Memory B cell (primary cell): ENCODE measurements at regions not wholly inside any gene's neighbourhood (a gene's known extent, or its start where the extent isn't known, plus 50 kb on each side); places are given as distances from the start of the nearest gene placed in this dataset.

ENCODE experiments used
- ATAC-seq: fragments of 150-1000 bp; cut with Tn5 transposase; 2 replicates; pipeline ENCODE4 v1.10.0; 2021; ENCODE audit warnings: low read depth, mild to moderate bottlenecking, moderate library complexity
- DNase-seq, 2 donors: peaks; one replicate each; pipeline ENCODE4 v3.0.0; 2022; ENCODE audit warnings: low spot score in 2 of 2
- H3K27ac Mint-ChIP-seq: one replicate; pipeline ENCODE4 v1.8.0; 2022; ENCODE audit warnings: mild to moderate bottlenecking, moderate library complexity, mixed read lengths
- H3K27me3 Mint-ChIP-seq: one replicate; pipeline ENCODE4 v1.8.0; 2022; ENCODE audit warnings: mixed read lengths
- H3K36me3 Mint-ChIP-seq: one replicate; pipeline ENCODE4 v1.8.0; 2022; ENCODE audit warnings: mild to moderate bottlenecking, mixed read lengths
- H3K4me1 Mint-ChIP-seq: one replicate; pipeline ENCODE4 v1.8.0; 2022; ENCODE audit warnings: mixed read lengths
- H3K4me3 Mint-ChIP-seq: one replicate; pipeline ENCODE4 v1.8.0; 2022; ENCODE audit warnings: mild to moderate bottlenecking, moderate library complexity, mixed read lengths
- H3K9me3 Mint-ChIP-seq: one replicate; pipeline ENCODE4 v1.8.0; 2022; ENCODE audit warnings: mixed read lengths

DNA sequence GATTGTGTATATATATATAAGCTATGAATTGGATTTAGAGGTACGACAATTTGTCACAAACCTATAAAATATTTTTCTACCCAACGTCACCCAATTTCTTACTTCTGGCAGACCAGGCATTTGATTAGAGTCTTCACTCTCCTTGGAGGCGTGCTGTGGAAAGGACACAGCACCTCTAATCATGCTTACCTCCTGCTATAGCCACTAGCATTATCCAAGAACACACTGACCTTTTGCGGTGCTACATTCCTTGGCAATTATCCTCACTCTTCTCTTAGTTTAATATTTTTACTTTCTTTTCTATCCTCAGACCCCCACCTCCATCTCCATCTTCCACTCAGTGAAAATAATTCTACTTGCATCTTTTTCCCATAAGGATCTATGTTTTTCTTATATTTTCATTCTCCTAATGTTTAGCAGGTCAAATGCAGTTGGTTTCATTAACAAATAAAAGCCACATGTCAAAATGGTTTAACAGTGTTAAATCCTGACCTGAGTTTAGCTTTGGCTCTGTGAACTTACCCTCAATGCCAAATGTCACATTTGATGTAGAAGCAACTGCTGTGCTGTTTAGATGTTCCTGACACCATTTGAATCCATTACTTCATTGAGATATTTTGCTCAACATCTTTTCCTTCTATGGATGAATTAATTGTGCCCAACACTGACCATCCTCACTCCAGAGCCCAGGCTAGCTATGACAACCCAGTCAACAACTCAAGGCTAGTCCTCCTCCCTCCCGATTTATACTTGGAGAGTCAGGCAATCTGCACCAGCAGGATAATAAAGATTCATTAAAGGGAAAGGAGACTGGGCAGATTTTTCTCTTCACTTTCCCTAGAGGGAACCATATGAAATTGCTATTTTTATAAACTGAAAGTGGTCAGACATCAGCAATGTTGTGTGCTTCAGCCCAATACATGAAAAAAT is 240.5 kb downstream of the MREG start:
- Mint-ChIP-seq H3K36me3 (no peaks in the 10 kb centered on the region), H3K4me3 (no peak overlapping the region), H3K27me3 (peaks cover 12% of the 10 kb centered on the region), H3K4me1 (peaks cover 3% of the 10 kb centered on the region), H3K9me3 (peaks cover 2% of the 10 kb centered on the region), H3K27ac (no peak overlapping the region)
- no peak for ATAC-seq
- DNase-seq = no peak

DNA sequence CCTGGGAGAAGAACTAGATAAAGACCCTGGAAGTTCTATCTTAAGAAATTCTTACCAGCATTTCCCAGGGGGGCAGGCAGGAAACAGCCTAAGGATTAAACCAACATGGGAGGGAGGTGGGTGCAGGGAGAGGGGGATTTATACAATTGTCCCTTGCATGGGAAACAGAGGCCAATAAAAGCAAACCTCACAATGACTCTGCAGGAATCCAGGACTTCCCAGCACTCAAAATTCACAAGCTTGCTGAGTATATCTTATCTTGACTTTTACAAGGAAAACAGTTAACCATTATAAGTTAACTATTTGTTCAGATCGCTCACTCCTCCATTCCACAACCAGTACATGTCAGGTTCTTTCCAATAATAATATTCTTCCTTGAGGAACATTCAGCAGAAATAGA is 241.3 kb downstream of the MREG start:
- H3K4me3 Mint-ChIP-seq = no peak overlapping the region
- no peak for DNase-seq
- peaks cover 3% of the 10 kb centered on the region for H3K4me1 Mint-ChIP-seq
- no peak overlapping the region for H3K27ac Mint-ChIP-seq
- no peaks in the 10 kb centered on the region for H3K36me3 Mint-ChIP-seq
- ATAC-seq = no peak
- H3K27me3 Mint-ChIP-seq = peaks cover 12% of the 10 kb centered on the region
- peaks cover 4% of the 10 kb centered on the region for H3K9me3 Mint-ChIP-seq

DNA sequence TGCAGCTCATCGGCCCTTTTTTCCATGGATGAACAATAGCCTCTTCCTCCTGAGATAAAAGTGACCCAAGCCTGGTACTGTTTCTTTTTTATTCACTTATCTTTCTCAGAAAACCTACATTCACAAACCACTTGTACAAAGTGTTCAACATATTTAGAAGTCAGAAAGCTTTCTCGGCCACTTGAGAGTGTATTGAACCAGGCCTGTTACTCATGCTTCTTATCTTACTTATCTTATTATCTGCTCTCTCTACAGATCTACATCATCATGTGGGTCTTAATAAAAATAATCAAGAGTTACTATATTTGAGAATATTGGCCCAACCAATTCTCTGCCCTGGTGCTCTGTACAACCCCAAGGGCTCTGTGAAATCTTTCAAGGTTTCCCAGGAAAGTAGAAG is 242.1 kb downstream of the MREG start:
- H3K4me1 Mint-ChIP-seq = peaks cover 3% of the 10 kb centered on the region
- no peak for ATAC-seq
- H3K27ac Mint-ChIP-seq = no peak overlapping the region
- no peaks in the 10 kb centered on the region for H3K36me3 Mint-ChIP-seq
- DNase-seq = no peak
- no peak overlapping the region for H3K4me3 Mint-ChIP-seq
- H3K27me3 Mint-ChIP-seq = peaks cover 11% of the 10 kb centered on the region
- peaks cover 4% of the 10 kb centered on the region for H3K9me3 Mint-ChIP-seq

DNA sequence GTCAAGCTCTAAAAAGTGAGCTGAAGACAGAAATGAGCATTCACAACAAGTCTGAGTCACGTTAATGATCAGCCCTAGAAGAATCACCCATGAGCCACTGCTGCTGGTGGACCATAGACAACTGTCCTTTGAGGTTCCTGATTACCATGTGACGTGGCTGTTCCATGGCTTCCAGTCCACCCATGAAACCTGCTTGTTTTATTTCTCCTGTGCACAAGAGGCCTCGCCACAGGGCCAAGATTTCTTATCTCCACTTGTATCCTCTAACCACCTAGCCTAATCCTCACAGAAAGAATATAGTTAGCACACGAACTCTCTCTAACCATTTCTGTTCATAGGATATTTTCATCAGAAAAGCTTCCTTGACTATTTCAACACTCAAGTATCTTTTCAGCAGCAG is 242.7 kb downstream of the MREG start:
- Mint-ChIP-seq H3K9me3 (peaks cover 2% of the 10 kb centered on the region), H3K27ac (no peak overlapping the region), H3K4me3 (no peak overlapping the region), H3K36me3 (no peaks in the 10 kb centered on the region), H3K4me1 (no peaks in the 10 kb centered on the region), H3K27me3 (peaks cover 7% of the 10 kb centered on the region)
- ATAC-seq (no peak), DNase-seq (no peak)

DNA sequence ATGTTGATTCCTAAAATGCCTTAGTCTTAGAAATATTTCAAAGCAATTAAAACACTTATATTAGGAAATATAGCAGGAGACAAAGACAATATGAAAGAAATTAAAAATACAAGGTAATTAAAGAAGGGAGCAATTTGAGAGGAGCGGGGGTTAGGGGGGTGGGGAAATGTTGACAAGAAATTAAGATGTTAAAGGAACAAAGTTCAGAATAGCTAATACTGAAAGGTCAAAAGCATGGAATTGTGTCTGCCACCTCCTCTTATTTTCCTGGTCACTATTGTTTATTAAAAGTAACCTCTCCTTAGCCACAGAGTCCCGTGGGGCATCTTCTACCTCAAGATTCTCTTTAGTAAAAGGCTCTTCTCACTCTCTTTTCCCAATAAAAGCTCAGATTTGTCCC is 244.1 kb downstream of the MREG start:
- Mint-ChIP-seq H3K27ac (no peak overlapping the region), H3K36me3 (no peaks in the 10 kb centered on the region), H3K4me3 (no peak overlapping the region), H3K4me1 (no peaks in the 10 kb centered on the region), H3K9me3 (peaks cover 2% of the 10 kb centered on the region), H3K27me3 (peaks cover 11% of the 10 kb centered on the region)
- ATAC-seq (no peak), DNase-seq (no peak)

DNA sequence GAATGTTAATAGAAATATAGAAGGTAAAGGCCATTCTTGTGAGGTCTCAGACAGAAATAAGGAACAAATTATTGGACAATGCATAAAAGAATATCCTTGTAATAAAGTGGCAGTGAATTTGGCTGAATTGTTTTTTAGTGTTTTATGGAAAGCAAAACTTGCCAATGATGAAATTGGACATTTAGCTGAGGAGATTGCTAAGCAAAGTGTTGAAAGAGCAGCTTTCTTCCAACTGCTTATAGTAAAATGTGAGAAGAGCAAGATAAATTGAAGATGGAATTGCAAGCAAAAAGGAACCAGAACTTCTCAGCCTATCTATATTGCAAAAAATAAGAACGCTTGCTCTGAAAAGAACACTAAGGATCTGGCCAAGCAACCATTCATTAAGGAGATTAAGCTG is 245.7 kb downstream of the MREG start:
- ATAC-seq (no peak), DNase-seq (no peak)
- Mint-ChIP-seq H3K9me3 (peaks cover 2% of the 10 kb centered on the region), H3K4me1 (no peaks in the 10 kb centered on the region), H3K36me3 (no peaks in the 10 kb centered on the region), H3K4me3 (no peak overlapping the region), H3K27ac (no peak overlapping the region), H3K27me3 (peaks cover 10% of the 10 kb centered on the region)

DNA sequence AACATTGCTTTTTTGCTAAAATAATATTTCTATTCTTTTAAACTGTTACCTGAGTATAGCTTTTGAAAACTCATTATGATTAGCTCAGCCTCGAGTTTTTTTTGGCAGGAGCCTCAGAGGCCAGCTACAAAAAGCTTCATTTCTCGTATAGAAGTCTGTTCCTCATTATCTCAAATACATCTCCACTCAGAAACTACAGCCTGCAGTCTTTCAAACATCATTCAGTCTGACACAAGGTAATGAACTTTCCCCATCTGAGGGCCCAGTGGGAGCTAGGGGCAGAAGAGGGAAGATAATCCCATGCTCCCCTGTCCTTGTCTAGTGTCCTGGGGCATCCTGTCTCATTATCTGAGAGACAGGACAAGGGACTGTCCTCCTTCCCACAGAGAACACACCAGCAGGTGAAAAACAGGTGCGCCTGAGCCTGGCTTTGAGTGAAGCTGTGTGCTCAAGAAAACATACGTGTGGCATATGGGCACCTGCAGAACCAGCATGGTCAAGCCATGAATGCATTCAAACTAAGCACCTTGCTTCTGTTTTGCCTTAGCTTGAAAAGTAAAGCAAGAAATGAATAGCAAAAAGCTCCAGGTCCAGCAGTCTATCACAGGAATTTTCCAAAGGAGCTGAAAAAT is 247.5 kb downstream of the MREG start:
- Mint-ChIP-seq H3K36me3 (no peaks in the 10 kb centered on the region), H3K4me1 (no peaks in the 10 kb centered on the region), H3K27ac (no peak overlapping the region), H3K9me3 (peaks cover 2% of the 10 kb centered on the region), H3K27me3 (peaks cover 10% of the 10 kb centered on the region), H3K4me3 (no peak overlapping the region)
- ATAC-seq (no peak), DNase-seq (no peak)

DNA sequence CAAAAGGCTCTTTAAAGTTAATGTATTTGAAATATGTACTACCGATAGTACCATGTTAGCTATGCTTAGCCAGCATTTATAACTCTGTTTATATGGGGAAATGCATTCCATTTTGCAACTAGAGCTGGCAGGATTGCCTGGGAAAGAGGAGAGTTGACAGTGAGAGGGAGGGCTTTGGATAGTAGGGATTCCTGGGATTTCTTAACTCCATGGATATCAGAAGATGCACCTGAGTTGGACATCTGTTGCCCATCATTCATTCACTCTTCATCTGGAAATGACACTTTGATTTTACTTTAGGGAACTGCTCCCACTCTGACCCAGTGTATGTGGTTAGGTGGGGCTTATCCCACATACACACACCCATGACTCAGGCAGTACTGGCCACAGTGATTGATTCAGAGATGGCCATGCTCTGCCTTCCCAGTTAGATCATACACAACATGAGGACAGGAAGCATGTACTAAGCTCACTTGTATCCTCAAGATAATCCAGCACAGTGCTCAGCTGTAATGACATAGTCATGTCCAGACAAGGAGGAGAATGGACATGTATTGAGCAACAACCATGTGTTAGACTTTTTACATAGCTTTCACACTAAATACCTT is 248.8 kb downstream of the MREG start:
- Mint-ChIP-seq H3K4me3 (no peak overlapping the region), H3K27me3 (peaks cover 10% of the 10 kb centered on the region), H3K36me3 (no peaks in the 10 kb centered on the region), H3K9me3 (peaks cover 2% of the 10 kb centered on the region), H3K27ac (no peak overlapping the region), H3K4me1 (no peaks in the 10 kb centered on the region)
- DNase-seq (no peak), ATAC-seq (no peak)

DNA sequence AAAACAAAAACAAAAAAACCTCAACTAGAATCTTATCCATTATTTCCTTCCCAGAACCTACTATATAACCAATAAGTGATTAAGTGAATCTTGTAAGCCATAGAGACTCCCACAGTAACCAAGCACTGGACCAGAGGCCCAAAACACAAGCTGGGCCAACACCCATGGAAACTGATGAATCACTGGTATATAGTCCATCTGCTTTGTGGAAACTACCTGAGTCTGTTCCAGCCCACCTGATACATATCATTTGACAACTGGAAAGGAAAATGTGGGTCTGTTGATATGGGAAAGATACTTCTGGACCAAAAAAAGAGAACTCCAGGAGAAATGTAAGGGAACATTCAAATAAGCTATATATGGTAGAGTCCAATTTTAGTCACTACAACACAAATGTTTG is 252.8 kb downstream of the MREG start:
- H3K36me3 Mint-ChIP-seq = no peaks in the 10 kb centered on the region
- ATAC-seq (no peak), DNase-seq (no peak)
- H3K27me3 Mint-ChIP-seq = peaks cover 5% of the 10 kb centered on the region
- H3K9me3 Mint-ChIP-seq = no peaks in the 10 kb centered on the region
- no peak overlapping the region for H3K27ac Mint-ChIP-seq
- H3K4me1 Mint-ChIP-seq = no peaks in the 10 kb centered on the region
- no peak overlapping the region for H3K4me3 Mint-ChIP-seq

DNA sequence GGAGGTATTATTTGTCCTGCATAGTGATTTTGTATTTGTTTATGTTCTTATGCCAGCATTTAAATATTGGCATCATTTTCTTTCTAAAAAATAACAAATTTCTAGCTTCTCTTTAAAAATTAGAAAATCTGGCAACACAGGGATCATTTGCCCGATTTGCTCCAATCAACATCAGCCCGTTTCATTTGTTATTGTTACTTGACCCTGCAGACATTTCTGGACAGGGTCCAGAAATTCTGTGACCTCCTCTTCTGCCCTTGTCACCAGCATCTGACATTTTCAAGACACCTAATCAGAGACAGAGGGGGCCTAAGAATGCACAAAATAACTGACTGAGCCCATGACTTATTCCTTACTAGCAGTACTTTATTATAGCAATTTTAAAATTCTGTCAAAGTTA is 253.3 kb downstream of the MREG start:
- H3K27ac Mint-ChIP-seq = no peak overlapping the region
- H3K4me3 Mint-ChIP-seq = no peak overlapping the region
- no peak for ATAC-seq

DNA sequence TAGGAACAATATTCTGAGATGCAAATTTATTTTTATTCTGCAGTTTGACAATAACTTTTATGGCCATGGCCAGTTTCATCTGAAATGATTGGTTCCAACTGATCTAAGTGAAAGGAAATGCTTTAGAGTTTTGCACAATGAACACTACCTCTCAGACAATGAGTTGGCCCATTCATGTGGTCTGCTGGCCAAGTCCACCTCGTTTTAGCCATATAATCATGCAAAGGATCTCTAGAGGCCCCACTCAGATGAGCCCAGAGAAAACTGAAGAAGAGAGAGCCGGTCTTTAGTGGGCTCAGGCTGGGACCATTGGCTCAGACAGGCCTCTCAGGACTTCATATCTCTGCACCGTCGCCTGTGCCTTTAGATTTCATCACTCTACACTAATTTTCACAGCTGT is 254.7 kb downstream of the MREG start:
- no peak overlapping the region for H3K4me3 Mint-ChIP-seq
- no peaks in the 10 kb centered on the region for H3K36me3 Mint-ChIP-seq
- no peaks in the 10 kb centered on the region for H3K9me3 Mint-ChIP-seq
- ATAC-seq = no peak
- H3K27me3 Mint-ChIP-seq = peaks cover 4% of the 10 kb centered on the region
- H3K4me1 Mint-ChIP-seq = no peaks in the 10 kb centered on the region
- no peak overlapping the region for H3K27ac Mint-ChIP-seq
- DNase-seq = no peak

More for the DNA sequence above, 253.3 kb downstream of the MREG start:
- Mint-ChIP-seq H3K36me3 (no peaks in the 10 kb centered on the region), H3K9me3 (no peaks in the 10 kb centered on the region), H3K27me3 (peaks cover 5% of the 10 kb centered on the region), H3K4me1 (no peaks in the 10 kb centered on the region)
- DNase-seq = no peak

DNA sequence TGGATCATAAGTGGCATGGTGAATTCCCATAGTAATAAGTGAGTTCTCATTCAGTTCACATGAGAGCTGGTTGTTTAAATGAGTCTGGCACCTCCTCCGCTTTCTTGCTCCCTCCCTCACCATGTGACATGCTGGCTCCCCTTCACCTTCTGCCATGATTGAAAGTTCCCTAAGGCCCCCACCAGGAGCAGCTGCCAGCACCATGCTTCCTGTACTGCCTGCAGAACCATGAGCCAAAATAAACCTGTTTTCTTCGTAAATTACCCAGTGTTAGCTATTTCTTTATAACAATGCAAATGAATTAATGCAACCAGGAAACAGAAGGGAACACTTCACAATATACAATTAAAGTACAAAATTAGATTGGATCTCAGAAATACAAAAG is 257.0 kb downstream of the MREG start:
- ATAC-seq (no peak), DNase-seq (no peak)
- H3K4me1 Mint-ChIP-seq = no peaks in the 10 kb centered on the region
- H3K27ac Mint-ChIP-seq = no peak overlapping the region
- no peaks in the 10 kb centered on the region for H3K36me3 Mint-ChIP-seq
- no peaks in the 10 kb centered on the region for H3K9me3 Mint-ChIP-seq
- H3K4me3 Mint-ChIP-seq = no peak overlapping the region
- H3K27me3 Mint-ChIP-seq = peaks cover 7% of the 10 kb centered on the region

DNA sequence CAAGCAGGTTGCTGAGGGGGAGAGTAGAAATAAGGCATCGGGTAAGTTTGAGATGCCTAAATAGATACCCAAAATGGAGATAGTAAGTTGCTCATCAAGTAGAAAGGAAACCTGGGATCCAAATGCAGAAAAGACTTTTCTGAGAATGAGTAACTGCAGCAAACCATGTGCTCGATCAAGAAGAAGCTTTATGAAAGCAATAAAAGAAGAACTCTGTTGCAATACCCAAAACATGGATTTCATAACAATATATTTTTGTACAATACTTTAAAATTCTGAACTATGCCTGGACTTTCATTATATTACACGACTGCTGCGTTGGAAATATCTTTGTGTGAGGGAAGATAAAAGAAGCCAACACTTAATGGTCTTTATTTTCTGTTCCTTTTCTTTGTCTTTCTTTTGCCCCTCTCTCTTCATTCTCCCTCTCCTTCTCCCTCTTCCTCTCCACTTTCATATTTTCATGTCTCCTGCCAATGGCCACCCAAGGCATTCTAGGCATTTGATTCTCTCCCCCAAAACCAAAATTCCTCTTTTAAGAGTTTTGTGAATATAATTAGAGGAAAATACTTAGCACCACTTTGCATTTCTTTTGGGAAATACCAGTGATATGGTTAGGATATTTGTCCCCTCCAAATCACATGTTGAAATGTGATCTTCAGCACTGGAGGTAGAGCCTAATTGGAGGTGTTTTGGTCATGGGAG is 257.6 kb downstream of the MREG start:
- Mint-ChIP-seq H3K36me3 (no peaks in the 10 kb centered on the region), H3K9me3 (no peaks in the 10 kb centered on the region), H3K27ac (no peak overlapping the region), H3K4me1 (no peaks in the 10 kb centered on the region), H3K27me3 (peaks cover 7% of the 10 kb centered on the region), H3K4me3 (no peak overlapping the region)
- ATAC-seq = no peak
- DNase-seq = no peak

DNA sequence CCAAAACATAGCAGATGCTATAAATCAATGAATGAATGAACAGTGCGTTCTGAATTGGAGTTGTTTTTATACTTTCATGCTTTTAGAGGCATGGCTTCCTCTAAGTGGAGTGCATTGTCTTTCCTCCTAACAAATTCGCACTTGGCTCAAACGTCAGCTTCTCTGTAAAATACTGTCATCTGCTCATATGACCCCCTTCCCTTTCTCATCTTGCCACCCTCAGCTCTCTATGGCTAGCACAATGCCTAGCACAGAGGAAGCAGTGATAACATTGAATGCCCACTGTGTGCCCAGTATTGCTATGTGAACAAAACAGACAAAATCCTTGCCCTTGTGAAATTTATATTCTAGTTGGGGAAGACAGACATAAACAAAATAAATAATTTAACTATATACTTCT is 258.8 kb downstream of the MREG start:
- Mint-ChIP-seq H3K36me3 (no peaks in the 10 kb centered on the region), H3K4me3 (no peak overlapping the region), H3K4me1 (no peaks in the 10 kb centered on the region), H3K9me3 (no peaks in the 10 kb centered on the region), H3K27ac (no peak overlapping the region), H3K27me3 (peaks cover 7% of the 10 kb centered on the region)
- DNase-seq (no peak), ATAC-seq (no peak)
